ENCODE measurements at regions not wholly inside any gene's neighbourhood (a gene's known extent, or its start where the extent isn't known, plus 50 kb on each side); places are given as distances from the start of the nearest gene placed in this dataset.

- H3K4me1 ChIP-seq: no peaks in the 10 kb centered on the region
- H3K27ac ChIP-seq (replicated peaks in 1 of 4): no peak overlapping the region
- TF ChIP-seq POLR2A (IDR thresholded peaks at IDR 0.05; ENCODE audit: low read depth) (no peak), EP300 (IDR thresholded peaks at IDR 0.05) (no peak), CTCF (IDR thresholded peaks at IDR 0.05) (no peak), POLR2AphosphoS5 (IDR thresholded peaks at IDR 0.05) (no peak)
- no peaks in the 10 kb centered on the region for H3K9me3 ChIP-seq
- peaks cover 0 to 6% (median 0%) of the 10 kb centered on the region in 4 donors for H3K27me3 ChIP-seq
- no peak overlapping the region for H3K4me3 ChIP-seq
- intact Hi-C loops (cut with DNase I): no loop called here
- DNase-seq (ENCODE audit: extremely low spot score): no peak
- 85% methylated on average over 17 of the region's 17 CpGs for WGBS
- no peaks in the 10 kb centered on the region for H3K36me3 ChIP-seq
These were observed 104.5 kb upstream of the SOX1 start for GRCh38 chr13:111962431-111962891.

GRCh38 chr13:111963031-111963430, 103.9 kb upstream of the SOX1 start:
- intact Hi-C loops (cut with DNase I): no loop called here
- H3K9me3 ChIP-seq: no peaks in the 10 kb centered on the region
- WGBS: 92% methylated on average over 11 of the region's 13 CpGs
- no peak overlapping the region for H3K27ac ChIP-seq (replicated peaks in 1 of 4)
- H3K4me1 ChIP-seq: no peaks in the 10 kb centered on the region
- TF ChIP-seq EP300 (IDR thresholded peaks at IDR 0.05): no peak
- no peak for TF ChIP-seq POLR2A (IDR thresholded peaks at IDR 0.05; ENCODE audit: low read depth)
- TF ChIP-seq CTCF (IDR thresholded peaks at IDR 0.05): no peak
- no peak for TF ChIP-seq POLR2AphosphoS5 (IDR thresholded peaks at IDR 0.05)
- H3K4me3 ChIP-seq: no peak overlapping the region
- H3K36me3 ChIP-seq: no peaks in the 10 kb centered on the region
- H3K27me3 ChIP-seq: peaks cover 0 to 9% (median 0%) of the 10 kb centered on the region in 4 donors
- DNase-seq (ENCODE audit: extremely low spot score): no peak

- 92% methylated on average over 20 of the region's 28 CpGs for WGBS
These were observed 102.4 kb upstream of the SOX1 start for GRCh38 chr13:111964411-111965035.

GRCh38 chr13:111965466-111966214, 101.3 kb upstream of the SOX1 start:
- intact Hi-C loops (cut with DNase I): no loop called here
- no peaks in the 10 kb centered on the region for H3K9me3 ChIP-seq
- WGBS: 86% methylated on average over 24 of the region's 24 CpGs
- DNase-seq (ENCODE audit: extremely low spot score): no peak
- H3K4me3 ChIP-seq: no peak overlapping the region
- H3K27me3 ChIP-seq: peaks cover 0 to 34% (median 5%) of the 10 kb centered on the region in 4 donors
- H3K4me1 ChIP-seq: no peaks in the 10 kb centered on the region
- no peak for TF ChIP-seq CTCF (IDR thresholded peaks at IDR 0.05)
- no peak for TF ChIP-seq EP300 (IDR thresholded peaks at IDR 0.05)
- no peak for TF ChIP-seq POLR2A (IDR thresholded peaks at IDR 0.05; ENCODE audit: low read depth)
- no peak for TF ChIP-seq POLR2AphosphoS5 (IDR thresholded peaks at IDR 0.05)
- H3K27ac ChIP-seq (replicated peaks in 1 of 4): no peak overlapping the region
- H3K36me3 ChIP-seq: no peaks in the 10 kb centered on the region

More at GRCh38 chr13:111964411-111965035, 102.4 kb upstream of the SOX1 start:
- DNase-seq (ENCODE audit: extremely low spot score): no peak
- H3K4me1 ChIP-seq: no peaks in the 10 kb centered on the region
- no peaks in the 10 kb centered on the region for H3K36me3 ChIP-seq
- no peak for TF ChIP-seq POLR2AphosphoS5 (IDR thresholded peaks at IDR 0.05)
- no peak for TF ChIP-seq EP300 (IDR thresholded peaks at IDR 0.05)
- TF ChIP-seq POLR2A (IDR thresholded peaks at IDR 0.05; ENCODE audit: low read depth): no peak
- TF ChIP-seq CTCF (IDR thresholded peaks at IDR 0.05): no peak
- H3K9me3 ChIP-seq: no peaks in the 10 kb centered on the region
- H3K27ac ChIP-seq (replicated peaks in 1 of 4): no peak overlapping the region
- no peak overlapping the region for H3K4me3 ChIP-seq
- intact Hi-C loops (cut with DNase I): no loop called here
- H3K27me3 ChIP-seq: peaks cover 0 to 23% (median 0%) of the 10 kb centered on the region in 4 donors

Data from esophagus muscularis mucosa (tissue), 4 donors.